RPMI8226 (cell line): ENCODE measurements at regions not wholly inside any gene's neighbourhood (a gene's known extent, or its start where the extent isn't known, plus 50 kb on each side); places are given as distances from the start of the nearest gene placed in this dataset.
"Not testable (repeated sequence)": the region's sequence is repeated elsewhere in the genome, so short reads cannot be mapped to it uniquely, and the experiment has no call there.

Source experiments
- DNase-seq: peaks from one replicate; pipeline ENCODE4 v3.0.0-alpha.2; 2015

- peak; percentile 20 for DNase-seq
These were observed 381.9 kb downstream of the THBS2 start for GRCh38 chr6:168871642-168872315.

- DNase-seq: no peak
These were observed 382.7 kb downstream of the THBS2 start for GRCh38 chr6:168870982-168871381.

GRCh38 chr6:168867247-168868102, 386.2 kb downstream of the THBS2 start:
- no peak for DNase-seq

GRCh38 chr6:168866534-168866933, 387.1 kb downstream of the THBS2 start:
- no peak for DNase-seq

- no peak for DNase-seq
These were observed 388.1 kb downstream of the THBS2 start for GRCh38 chr6:168865522-168865921.

GRCh38 chr6:168864541-168865460, 388.8 kb downstream of the THBS2 start:
- no peak for DNase-seq

- DNase-seq: no peak
These were observed 390.2 kb downstream of the THBS2 start for GRCh38 chr6:168863467-168863866.

GRCh38 chr6:168862346-168862980, 391.2 kb downstream of the THBS2 start:
- no peak for DNase-seq

GRCh38 chr6:168860987-168861386, 392.7 kb downstream of the THBS2 start:
- no peak for DNase-seq

- no peak for DNase-seq
These were observed 393.3 kb downstream of the THBS2 start for GRCh38 chr6:168860341-168860740.

- no peak for DNase-seq
These were observed 394.7 kb downstream of the THBS2 start for GRCh38 chr6:168858926-168859325.

GRCh38 chr6:168856914-168857313, 396.7 kb downstream of the THBS2 start:
- no peak for DNase-seq

GRCh38 chr6:168852376-168852884, 401.2 kb downstream of the THBS2 start:
- no peak for DNase-seq

- no peak for DNase-seq
These were observed 401.9 kb downstream of the THBS2 start for GRCh38 chr6:168851460-168852375.

GRCh38 chr6:168850027-168850736, 403.5 kb downstream of the THBS2 start:
- not testable (repeated sequence) for DNase-seq

GRCh38 chr6:168849459-168849858, 404.2 kb downstream of the THBS2 start:
- DNase-seq: no peak

- no peak for DNase-seq
These were observed 404.8 kb downstream of the THBS2 start for GRCh38 chr6:168848797-168849196.

- no peak for DNase-seq
These were observed 404.0 kb downstream of the SMOC2 start for GRCh38 chr6:168844821-168845609.

GRCh38 chr6:168842632-168843212, 401.7 kb downstream of the SMOC2 start:
- not testable (repeated sequence) for DNase-seq
